Tibial nerve (tissue), 4 donors: ENCODE measurements at regions not wholly inside any gene's neighbourhood (a gene's known extent, or its start where the extent isn't known, plus 50 kb on each side); places are given as distances from the start of the nearest gene placed in this dataset.

Source experiments
- DNase-seq, 2 donors: peaks; one replicate each; pipeline ENCODE4 v3.0.0-alpha.2; 2019; ENCODE audit warnings: low spot score in 2 of 2
- H3K27ac ChIP-seq, 4 donors: fragments of 200-600 bp; sonication (generic) in 3 of 4; one replicate each; pipeline ENCODE4 v1.5.1; 2017 to 2019; ENCODE audit warnings: mild to moderate bottlenecking in 1 of 4
- H3K27me3 ChIP-seq, 2 donors: fragments of 200-600 bp; sonication (generic) in 1 of 2; one replicate each; pipeline versions ENCODE4 v1.5.1 to v1.6.0; 2017 to 2019
- H3K36me3 ChIP-seq, 3 donors: fragments of 200-600 bp; sonication (generic); one replicate each; pipeline ENCODE4 v1.5.1; 2018 to 2019
- H3K4me1 ChIP-seq, 4 donors: fragments of 200-600 bp; sonication (generic) in 3 of 4; one replicate each; pipeline ENCODE4 v1.5.1; 2017 to 2019
- H3K4me3 ChIP-seq, 4 donors: fragments of 200-600 bp; sonication (generic) in 3 of 4; one replicate each; pipeline ENCODE4 v1.5.1; 2017 to 2019; ENCODE audit warnings: mild to moderate bottlenecking in 1 of 4, moderate library complexity in 1 of 4
- H3K9me3 ChIP-seq, 4 donors: fragments of 200-600 bp; sonication (generic) in 3 of 4; one replicate each; pipeline ENCODE4 v1.5.1; 2017 to 2019
- EP300 ChIP-seq, 2 donors: sonication (generic); formaldehyde crosslinking; IDR thresholded peaks; one replicate each; pipeline ENCODE4 v1.6.1; 2017; ENCODE audit warnings: antibody characterized with exemption in 2 of 2, mild to moderate bottlenecking in 1 of 2
- POLR2A ChIP-seq, 2 donors: fragments of 450-650 bp; IDR thresholded peaks; one replicate each; pipeline ENCODE4 v1.6.1; 2017; ENCODE audit warnings: antibody characterized with exemption in 2 of 2, mild to moderate bottlenecking in 2 of 2, moderate library complexity in 2 of 2
- WGBS, 2 donors: methylation state at CpG; one replicate each; pipeline ENCODE4 v1.1.5; 2018; 5-methylcytosine and 5-hydroxymethylcytosine counted together
- TF ChIP-seq, protein P1 (sequence below), 5 experiments: fragments of 200-600 bp in 3 of 5; fragments of 450-650 bp in 2 of 5; sonication (generic) in 3 of 5; IDR thresholded peaks; one replicate each; pipeline ENCODE4 v1.5.1; 2016 to 2019; ENCODE audit warnings: antibody characterized with exemption in 5 of 5, mild to moderate bottlenecking in 3 of 5, moderate library complexity in 2 of 5

DNA sequence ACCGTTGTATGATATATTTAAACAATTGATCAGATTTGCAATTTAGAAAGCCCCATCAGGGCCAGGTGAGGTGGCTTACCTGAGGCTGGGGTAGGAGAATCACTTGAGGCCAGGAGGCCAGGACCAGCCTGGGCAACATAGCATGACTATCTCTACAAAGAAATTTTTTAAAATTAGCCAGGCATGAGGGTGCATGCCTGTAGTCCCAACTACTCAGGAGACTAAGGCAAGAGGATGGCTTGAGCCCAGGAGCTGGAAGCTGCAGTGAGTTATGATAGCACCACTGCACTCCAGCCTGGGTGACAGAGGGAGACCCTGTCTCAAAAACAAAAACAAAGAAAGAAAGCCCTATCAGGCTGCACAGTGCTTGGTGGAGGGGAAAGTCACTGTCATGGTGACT is 159.9 kb upstream of the RAB4A start:
- DNase-seq, result no peak

DNA sequence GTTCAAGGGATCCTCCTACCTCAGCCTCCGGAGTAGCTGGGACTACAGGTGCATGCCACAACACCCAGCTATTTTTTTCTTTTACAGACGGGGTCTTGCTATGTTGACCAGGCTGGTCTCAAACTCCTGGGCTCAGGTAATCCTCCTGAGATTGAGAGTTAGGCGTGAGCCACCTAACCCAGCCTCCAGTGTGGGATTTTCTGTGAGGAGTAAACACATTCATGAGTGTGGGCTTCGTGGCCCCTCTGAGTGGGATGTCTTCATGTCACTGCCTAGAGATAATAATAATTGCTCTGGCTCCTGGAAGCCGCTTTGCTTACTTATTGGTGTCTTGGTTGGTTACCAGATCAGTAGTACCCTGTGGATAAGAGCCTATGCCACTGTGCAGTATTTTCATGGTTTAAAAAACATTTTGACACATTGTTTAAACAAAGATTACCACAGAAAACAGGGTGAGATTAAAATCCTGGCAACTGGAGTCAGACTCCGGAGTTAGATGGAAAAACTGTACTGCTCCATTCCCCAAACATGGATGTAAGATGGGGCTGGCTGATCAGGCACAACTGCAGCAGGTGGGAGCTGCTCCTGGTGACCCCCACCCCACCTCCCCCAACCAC is 159.1 kb upstream of the RAB4A start:
- H3K36me3 ChIP-seq, result no peaks in the 10 kb centered on the region
- 88 to 92% methylated on average over 6 of the region's 6 CpGs for WGBS, 2 donors
- H3K9me3 ChIP-seq, result no peaks in the 10 kb centered on the region
- H3K4me1 ChIP-seq, result peaks cover 0 to 23% (median 0%) of the 10 kb centered on the region in 4 donors
- TF ChIP-seq, protein P1, sequence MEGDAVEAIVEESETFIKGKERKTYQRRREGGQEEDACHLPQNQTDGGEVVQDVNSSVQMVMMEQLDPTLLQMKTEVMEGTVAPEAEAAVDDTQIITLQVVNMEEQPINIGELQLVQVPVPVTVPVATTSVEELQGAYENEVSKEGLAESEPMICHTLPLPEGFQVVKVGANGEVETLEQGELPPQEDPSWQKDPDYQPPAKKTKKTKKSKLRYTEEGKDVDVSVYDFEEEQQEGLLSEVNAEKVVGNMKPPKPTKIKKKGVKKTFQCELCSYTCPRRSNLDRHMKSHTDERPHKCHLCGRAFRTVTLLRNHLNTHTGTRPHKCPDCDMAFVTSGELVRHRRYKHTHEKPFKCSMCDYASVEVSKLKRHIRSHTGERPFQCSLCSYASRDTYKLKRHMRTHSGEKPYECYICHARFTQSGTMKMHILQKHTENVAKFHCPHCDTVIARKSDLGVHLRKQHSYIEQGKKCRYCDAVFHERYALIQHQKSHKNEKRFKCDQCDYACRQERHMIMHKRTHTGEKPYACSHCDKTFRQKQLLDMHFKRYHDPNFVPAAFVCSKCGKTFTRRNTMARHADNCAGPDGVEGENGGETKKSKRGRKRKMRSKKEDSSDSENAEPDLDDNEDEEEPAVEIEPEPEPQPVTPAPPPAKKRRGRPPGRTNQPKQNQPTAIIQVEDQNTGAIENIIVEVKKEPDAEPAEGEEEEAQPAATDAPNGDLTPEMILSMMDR (IDR thresholded peaks at IDR 0.05), result no peak
- TF ChIP-seq POLR2A (IDR thresholded peaks at IDR 0.05) (no peak), EP300 (IDR thresholded peaks at IDR 0.05) (no peak)
- no peak overlapping the region for H3K27ac ChIP-seq
- H3K4me3 ChIP-seq, result no peak overlapping the region
- DNase-seq, result no peak
- no peaks in the 10 kb centered on the region for H3K27me3 ChIP-seq

More for the DNA sequence above, 159.9 kb upstream of the RAB4A start:
- Histone ChIP-seq H3K4me1 (peaks cover 0 to 23% (median 0%) of the 10 kb centered on the region in 4 donors), H3K9me3 (no peaks in the 10 kb centered on the region), H3K27me3 (no peaks in the 10 kb centered on the region), H3K4me3 (no peak overlapping the region), H3K36me3 (no peaks in the 10 kb centered on the region), H3K27ac (no peak overlapping the region)
- TF ChIP-seq POLR2A (IDR thresholded peaks at IDR 0.05) (no peak), EP300 (IDR thresholded peaks at IDR 0.05) (no peak)
- TF ChIP-seq, protein P1 (IDR thresholded peaks at IDR 0.05), result no peak
- 63 to 95% methylated on average over 1 of the region's 1 CpG for WGBS, 2 donors

DNA sequence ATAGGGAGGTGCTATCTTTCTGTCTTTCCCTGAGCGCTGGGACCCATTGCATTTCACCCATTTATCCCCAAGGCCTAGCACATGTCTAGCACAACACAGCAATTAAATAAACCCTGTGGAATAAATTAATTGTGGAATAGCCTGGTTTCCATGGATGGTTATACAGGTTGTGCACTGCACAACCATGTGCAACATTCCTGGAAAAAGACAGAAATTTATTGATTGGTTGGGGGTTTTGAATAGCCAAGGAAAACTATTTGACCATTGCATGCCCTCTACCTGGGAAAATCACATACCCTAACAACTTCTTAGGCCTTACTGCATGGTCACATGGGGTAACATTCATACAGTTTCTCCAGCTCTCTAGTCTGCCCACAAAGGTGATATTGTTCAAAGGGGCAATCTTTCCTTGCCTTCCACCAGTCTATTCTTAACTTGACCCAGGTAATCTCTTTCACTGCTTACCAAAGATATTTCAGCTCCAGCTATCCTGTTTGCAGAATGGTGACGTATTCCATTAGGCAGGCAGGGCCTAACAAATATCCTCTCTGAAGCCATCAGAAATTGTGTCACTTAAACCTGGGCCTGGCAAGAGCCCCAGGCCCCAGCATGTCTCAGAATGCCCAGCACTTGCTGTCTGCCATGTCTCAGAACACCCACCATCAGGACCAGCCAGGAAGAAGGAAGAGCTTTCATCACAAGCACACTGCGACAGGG is 157.9 kb upstream of the RAB4A start:
- 98 to 99% methylated on average over 3 of the region's 3 CpGs for WGBS, 2 donors
- H3K4me1 ChIP-seq, result peaks cover 0 to 21% (median 0%) of the 10 kb centered on the region in 4 donors
- no peak overlapping the region for H3K4me3 ChIP-seq
- H3K27me3 ChIP-seq, result no peaks in the 10 kb centered on the region
- DNase-seq, result no peak
- H3K27ac ChIP-seq, result no peak overlapping the region
- no peak for TF ChIP-seq EP300 (IDR thresholded peaks at IDR 0.05)
- TF ChIP-seq, protein P1 (IDR thresholded peaks at IDR 0.05), result no peak
- TF ChIP-seq POLR2A (IDR thresholded peaks at IDR 0.05), result no peak
- no peaks in the 10 kb centered on the region for H3K36me3 ChIP-seq
- no peaks in the 10 kb centered on the region for H3K9me3 ChIP-seq

DNA sequence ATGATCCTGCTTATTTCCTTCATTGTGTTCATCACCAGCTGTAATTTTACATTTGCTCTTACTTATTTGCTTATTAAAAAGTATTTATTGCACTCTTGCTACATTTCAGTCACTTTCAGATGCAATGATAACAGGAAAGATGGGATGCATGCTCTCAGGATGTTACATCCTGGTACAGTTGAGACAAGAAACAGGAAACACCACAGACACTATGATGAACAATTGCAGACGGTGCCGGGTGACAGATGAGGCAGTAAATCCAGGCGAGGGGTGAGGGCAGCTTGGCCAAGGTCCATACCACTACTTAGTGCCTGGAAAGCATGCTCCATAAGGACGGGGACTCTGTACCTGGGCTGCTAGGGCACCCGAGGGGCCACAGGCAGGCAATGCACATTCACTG is 156.6 kb upstream of the RAB4A start:
- TF ChIP-seq POLR2A (IDR thresholded peaks at IDR 0.05) (no peak), EP300 (IDR thresholded peaks at IDR 0.05) (no peak)
- TF ChIP-seq, protein P1 (IDR thresholded peaks at IDR 0.05), result no peak
- 49 to 56% methylated on average over 5 of the region's 5 CpGs for WGBS, 2 donors
- Histone ChIP-seq H3K36me3 (no peaks in the 10 kb centered on the region), H3K27ac (no peak overlapping the region), H3K27me3 (no peaks in the 10 kb centered on the region), H3K4me3 (no peak overlapping the region), H3K4me1 (peaks cover 0 to 10% (median 0%) of the 10 kb centered on the region in 4 donors), H3K9me3 (no peaks in the 10 kb centered on the region)
- DNase-seq, result no peak

DNA sequence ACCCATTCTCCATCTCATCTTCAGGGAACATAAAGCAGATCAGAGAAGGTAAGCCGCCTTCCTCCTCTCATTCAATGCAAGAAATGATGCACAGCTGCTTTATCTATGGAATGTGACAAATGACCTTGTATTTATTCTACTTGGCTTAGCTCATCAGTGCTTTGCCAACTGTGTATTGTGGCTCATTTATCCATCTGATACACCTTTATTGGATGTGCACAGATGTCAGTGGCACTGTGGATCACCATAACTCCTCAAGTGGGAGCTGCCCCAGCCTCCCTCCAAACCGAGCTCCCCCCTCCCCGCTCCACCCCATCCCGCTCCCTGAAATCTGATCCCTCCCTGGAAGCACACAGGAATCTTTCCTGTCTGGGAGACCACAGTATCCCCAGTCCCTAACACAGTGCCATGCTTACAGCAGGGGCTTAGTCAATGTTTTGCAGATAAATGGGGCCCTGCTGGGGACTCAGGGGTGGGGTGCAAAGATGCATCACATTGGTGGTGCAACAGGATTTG is 156.0 kb upstream of the RAB4A start:
- WGBS, 2 donors, result 55 to 59% methylated on average over 4 of the region's 4 CpGs
- no peak overlapping the region for H3K27ac ChIP-seq
- TF ChIP-seq EP300 (IDR thresholded peaks at IDR 0.05) (no peak), POLR2A (IDR thresholded peaks at IDR 0.05) (no peak)
- TF ChIP-seq, protein P1 (IDR thresholded peaks at IDR 0.05), result no peak
- H3K36me3 ChIP-seq, result no peaks in the 10 kb centered on the region
- no peak for DNase-seq
- H3K4me1 ChIP-seq, result peaks cover 0 to 9% (median 0%) of the 10 kb centered on the region in 4 donors
- no peaks in the 10 kb centered on the region for H3K27me3 ChIP-seq
- H3K9me3 ChIP-seq, result no peaks in the 10 kb centered on the region
- no peak overlapping the region for H3K4me3 ChIP-seq
